Esophagus muscularis mucosa (tissue), 3 donors: ENCODE measurements at regions not wholly inside any gene's neighbourhood (a gene's known extent, or its start where the extent isn't known, plus 50 kb on each side); places are given as distances from the start of the nearest gene placed in this dataset.

Source experiments
- CTCF ChIP-seq, 3 experiments: fragments of 200-600 bp in 2 of 3; fragments of 450-650 bp in 1 of 3; sonication (generic) in 2 of 3; IDR thresholded peaks; one replicate each; pipeline ENCODE4 v1.5.1; 2017 to 2019; ENCODE audit warnings: antibody characterized with exemption in 3 of 3, mild to moderate bottlenecking in 2 of 3, moderate library complexity in 1 of 3
- EP300 ChIP-seq: sonication (generic); formaldehyde crosslinking; IDR thresholded peaks from one replicate; pipeline ENCODE4 v1.6.1; 2017; ENCODE audit warnings: antibody characterized with exemption

- TF ChIP-seq CTCF (IDR thresholded peaks at IDR 0.05), result no peak
- no peak for TF ChIP-seq EP300
Observed at GRCh38 chr9:11546231-11546630, 933.4 kb upstream of the PTPRD start.
